WTC11 (cell line): ENCODE measurements at regions not wholly inside any gene's neighbourhood (a gene's known extent, or its start where the extent isn't known, plus 50 kb on each side); places are given as distances from the start of the nearest gene placed in this dataset.
"Not testable (repeated sequence)": the region's sequence is repeated elsewhere in the genome, so short reads cannot be mapped to it uniquely, and the experiment has no call there.

ENCODE experiments used
- ATAC-seq: fragments of 200-7000 bp; cut with Tn5 transposase; 2 replicates; pipeline ENCODE4 v1.10.0; 2021; ENCODE audit warnings: mild to moderate bottlenecking, moderate library complexity
- CTCF ChIA-PET: fragments of 300-600 bp; sonication (Branson Sonifier 250); formaldehyde crosslinking; loops from one replicate; lab custom pipeline; 2021; ENCODE audit warnings: antibody characterized with exemption; lab: Charles Lee
- POLR2A ChIA-PET: fragments of 350-600 bp; sonication (Branson Sonifier 250); formaldehyde crosslinking; loops from one replicate; lab custom pipeline; 2021; ENCODE audit warnings: antibody characterized with exemption; lab: Charles Lee
- DNase-seq: peaks from one replicate; pipeline ENCODE4 v3.0.0; 2021; ENCODE audit warnings: low spot score
- H3K27ac Mint-ChIP-seq: 2 replicates; pipeline ENCODE4 v1.8.0; 2021; ENCODE audit warnings: mixed read lengths
- H3K27me3 Mint-ChIP-seq: 2 replicates; pipeline ENCODE4 v1.8.0; 2021; ENCODE audit warnings: low read depth, mild to moderate bottlenecking, moderate library complexity, mixed read lengths
- H3K36me3 Mint-ChIP-seq: 2 replicates; pipeline ENCODE4 v1.8.0; 2021; ENCODE audit warnings: mixed read lengths
- H3K4me1 Mint-ChIP-seq: 2 replicates; pipeline ENCODE4 v1.8.0; 2022; ENCODE audit warnings: mixed read lengths
- H3K4me3 Mint-ChIP-seq: 2 replicates; pipeline ENCODE4 v1.8.0; 2021; ENCODE audit warnings: mild to moderate bottlenecking, moderate library complexity, mixed read lengths
- H3K9me3 Mint-ChIP-seq: 2 replicates; pipeline ENCODE4 v1.8.0; 2021; ENCODE audit warnings: mixed read lengths
- ATF1 ChIP-seq: sonication (generic); formaldehyde crosslinking; IDR thresholded peaks from 2 replicates; pipeline ENCODE4 v1.8.1; 2023; ENCODE audit warnings: mild to moderate bottlenecking, moderate library complexity, missing genetic modification reagents
- CBFB ChIP-seq: sonication (generic); formaldehyde crosslinking; IDR thresholded peaks from 2 replicates; pipeline ENCODE4 v1.8.1; 2022; ENCODE audit warnings: mild to moderate bottlenecking, low read depth, missing genetic modification reagents
- ESRRA ChIP-seq: sonication (generic); formaldehyde crosslinking; IDR thresholded peaks from 2 replicates; pipeline ENCODE4 v1.8.1; 2022; ENCODE audit warnings: mild to moderate bottlenecking, missing genetic modification reagents, borderline replicate concordance
- GTF2I ChIP-seq: fragments of 250-450 bp; sonication (Bioruptor Pico); conservative IDR thresholded peaks from 2 replicates; pipeline ENCODE4 v1.4.0; 2021; ENCODE audit warnings: mild to moderate bottlenecking
- NR3C1 ChIP-seq: sonication (generic); formaldehyde crosslinking; conservative IDR thresholded peaks from 2 replicates; pipeline ENCODE4 v1.8.1; 2023; ENCODE audit warnings: low read depth, mild to moderate bottlenecking, missing genetic modification reagents
- PRRX2 ChIP-seq: fragments of 250-450 bp; sonication (Bioruptor Pico); IDR thresholded peaks from 2 replicates; pipeline ENCODE4 v1.8.0; 2021; ENCODE audit warnings: mild to moderate bottlenecking
- SOX15 ChIP-seq: fragments of 250-450 bp; sonication (Bioruptor Pico); IDR thresholded peaks from 2 replicates; pipeline ENCODE4 v1.9.0; 2021; ENCODE audit warnings: mild to moderate bottlenecking
- TCF7 ChIP-seq: sonication (generic); formaldehyde crosslinking; IDR thresholded peaks from 2 replicates; pipeline ENCODE4 v1.8.0; 2022; ENCODE audit warnings: mild to moderate bottlenecking, low read depth, missing genetic modification reagents, moderate library complexity
- TP53 ChIP-seq: sonication (generic); formaldehyde crosslinking; IDR thresholded peaks from 2 replicates; pipeline ENCODE4 v1.8.1; 2023; ENCODE audit warnings: mild to moderate bottlenecking, missing genetic modification reagents
- TF ChIP-seq, protein P1 (sequence below): sonication (generic); formaldehyde crosslinking; IDR thresholded peaks from 2 replicates; pipeline ENCODE4 v1.8.1; 2022; ENCODE audit warnings: low read depth, mild to moderate bottlenecking, moderate library complexity, missing genetic modification reagents, borderline replicate concordance
- TF ChIP-seq, protein P2 (sequence below): sonication (generic); formaldehyde crosslinking; IDR thresholded peaks from 2 replicates; pipeline ENCODE4 v1.8.0; 2022; ENCODE audit warnings: mild to moderate bottlenecking, missing genetic modification reagents
- TF ChIP-seq, protein P3 (sequence below): sonication (generic); formaldehyde crosslinking; conservative IDR thresholded peaks from 2 replicates; pipeline ENCODE4 v1.8.1; 2022; ENCODE audit warnings: mild to moderate bottlenecking, missing genetic modification reagents
- TF ChIP-seq, protein P4 (sequence below): sonication (generic); formaldehyde crosslinking; IDR thresholded peaks from 2 replicates; pipeline ENCODE4 v1.8.0; 2022; ENCODE audit warnings: mild to moderate bottlenecking, missing genetic modification reagents
- TF ChIP-seq, protein P5 (sequence below): sonication (generic); formaldehyde crosslinking; IDR thresholded peaks from 2 replicates; pipeline ENCODE4 v1.8.1; 2022; ENCODE audit warnings: mild to moderate bottlenecking, moderate library complexity, missing genetic modification reagents
- TF ChIP-seq, protein P6 (sequence below): sonication (generic); formaldehyde crosslinking; IDR thresholded peaks from 2 replicates; pipeline ENCODE4 v1.8.0; 2023; ENCODE audit warnings: missing genetic modification reagents
- TF ChIP-seq, protein P7 (sequence below): sonication (generic); formaldehyde crosslinking; IDR thresholded peaks from 2 replicates; pipeline ENCODE4 v1.8.1; 2023; ENCODE audit warnings: mild to moderate bottlenecking, missing genetic modification reagents
- TF ChIP-seq, protein P8 (sequence below): sonication (generic); formaldehyde crosslinking; IDR thresholded peaks from 2 replicates; pipeline ENCODE4 v1.8.1; 2023; ENCODE audit warnings: mild to moderate bottlenecking, missing genetic modification reagents, moderate library complexity

DNA sequence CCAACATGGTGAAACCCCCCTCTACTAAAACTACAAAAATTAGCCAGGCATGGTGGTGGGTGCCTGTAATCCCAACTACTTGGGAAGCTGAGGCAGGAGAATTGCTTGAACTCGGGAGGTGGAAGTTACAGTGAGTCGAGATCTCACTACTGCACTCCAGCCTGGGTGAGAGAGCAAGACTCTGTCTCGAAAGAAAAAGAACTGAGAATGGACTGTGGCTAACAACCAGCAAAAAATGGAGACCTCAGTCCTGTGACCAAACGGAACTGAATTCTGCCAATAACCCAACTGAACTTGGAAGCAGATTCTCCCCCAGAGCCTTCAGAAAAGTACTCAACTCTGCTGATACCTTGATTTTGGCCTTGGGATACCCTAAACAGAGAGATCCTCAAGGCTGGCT is 604.5 kb downstream of the DOK5 start:
- Mint-ChIP-seq H3K9me3 (peaks cover 57% of the 10 kb centered on the region), H3K4me3 (no peak overlapping the region), H3K27ac (no peak overlapping the region), H3K4me1 (no peaks in the 10 kb centered on the region), H3K27me3 (no peaks in the 10 kb centered on the region; the same call in 1 of the 2 replicates), H3K36me3 (peaks cover 43% of the 10 kb centered on the region)
- ATAC-seq, result no peak
- POLR2A ChIA-PET, result no interaction called here
- no peak for TF ChIP-seq GTF2I (CRISPR knock-in tag)
- no peak for TF ChIP-seq SOX15
- TF ChIP-seq, protein P1, sequence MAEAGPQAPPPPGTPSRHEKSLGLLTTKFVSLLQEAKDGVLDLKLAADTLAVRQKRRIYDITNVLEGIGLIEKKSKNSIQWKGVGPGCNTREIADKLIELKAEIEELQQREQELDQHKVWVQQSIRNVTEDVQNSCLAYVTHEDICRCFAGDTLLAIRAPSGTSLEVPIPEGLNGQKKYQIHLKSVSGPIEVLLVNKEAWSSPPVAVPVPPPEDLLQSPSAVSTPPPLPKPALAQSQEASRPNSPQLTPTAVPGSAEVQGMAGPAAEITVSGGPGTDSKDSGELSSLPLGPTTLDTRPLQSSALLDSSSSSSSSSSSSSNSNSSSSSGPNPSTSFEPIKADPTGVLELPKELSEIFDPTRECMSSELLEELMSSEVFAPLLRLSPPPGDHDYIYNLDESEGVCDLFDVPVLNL, result no peak
- TF ChIP-seq, protein P2, sequence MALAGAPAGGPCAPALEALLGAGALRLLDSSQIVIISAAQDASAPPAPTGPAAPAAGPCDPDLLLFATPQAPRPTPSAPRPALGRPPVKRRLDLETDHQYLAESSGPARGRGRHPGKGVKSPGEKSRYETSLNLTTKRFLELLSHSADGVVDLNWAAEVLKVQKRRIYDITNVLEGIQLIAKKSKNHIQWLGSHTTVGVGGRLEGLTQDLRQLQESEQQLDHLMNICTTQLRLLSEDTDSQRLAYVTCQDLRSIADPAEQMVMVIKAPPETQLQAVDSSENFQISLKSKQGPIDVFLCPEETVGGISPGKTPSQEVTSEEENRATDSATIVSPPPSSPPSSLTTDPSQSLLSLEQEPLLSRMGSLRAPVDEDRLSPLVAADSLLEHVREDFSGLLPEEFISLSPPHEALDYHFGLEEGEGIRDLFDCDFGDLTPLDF (CRISPR knock-in tag), result no peak
- no peak for TF ChIP-seq NR3C1
- TF ChIP-seq, protein P3, sequence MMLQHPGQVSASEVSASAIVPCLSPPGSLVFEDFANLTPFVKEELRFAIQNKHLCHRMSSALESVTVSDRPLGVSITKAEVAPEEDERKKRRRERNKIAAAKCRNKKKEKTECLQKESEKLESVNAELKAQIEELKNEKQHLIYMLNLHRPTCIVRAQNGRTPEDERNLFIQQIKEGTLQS, result no peak
- TF ChIP-seq, protein P4, sequence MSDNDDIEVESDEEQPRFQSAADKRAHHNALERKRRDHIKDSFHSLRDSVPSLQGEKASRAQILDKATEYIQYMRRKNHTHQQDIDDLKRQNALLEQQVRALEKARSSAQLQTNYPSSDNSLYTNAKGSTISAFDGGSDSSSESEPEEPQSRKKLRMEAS (CRISPR knock-in tag), result no peak
- CTCF ChIA-PET, result no interaction called here
- DNase-seq, result no peak

DNA sequence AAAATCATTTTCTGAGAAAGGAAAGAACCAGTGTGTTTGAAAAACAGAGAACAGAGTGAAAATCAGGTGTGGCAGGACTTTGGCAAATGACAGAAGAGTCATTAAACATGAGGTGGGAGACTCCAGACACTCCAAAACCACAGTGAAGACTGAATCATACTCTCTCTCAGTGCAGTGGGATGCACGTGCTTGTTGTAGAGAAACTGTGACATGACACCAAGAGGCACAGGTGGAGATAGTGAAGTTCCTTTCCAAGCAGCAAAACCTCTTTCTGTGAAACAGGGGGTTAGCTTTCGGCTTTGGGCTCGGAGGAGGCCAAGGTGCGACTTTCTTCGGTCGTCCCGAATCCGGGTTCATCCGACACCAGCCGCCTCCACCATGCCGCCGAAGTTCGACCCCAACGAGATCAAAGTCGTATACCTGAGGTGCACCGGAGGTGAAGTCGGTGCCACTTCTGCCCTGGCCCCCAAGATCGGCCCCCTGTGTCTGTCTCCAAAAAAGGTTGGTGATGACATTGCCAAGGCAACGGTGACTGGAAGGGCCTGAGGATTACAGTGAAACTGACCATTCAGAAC is 599.0 kb downstream of the DOK5 start:
- H3K4me1 Mint-ChIP-seq, H3K4me3 Mint-ChIP-seq, H3K27ac Mint-ChIP-seq, DNase-seq, POLR2A ChIA-PET, H3K27me3 Mint-ChIP-seq, CTCF ChIA-PET, ATAC-seq: not testable (repeated sequence)
- H3K9me3 Mint-ChIP-seq, result peaks cover 60% of the 10 kb centered on the region
- peaks cover 61% of the 10 kb centered on the region for H3K36me3 Mint-ChIP-seq

DNA sequence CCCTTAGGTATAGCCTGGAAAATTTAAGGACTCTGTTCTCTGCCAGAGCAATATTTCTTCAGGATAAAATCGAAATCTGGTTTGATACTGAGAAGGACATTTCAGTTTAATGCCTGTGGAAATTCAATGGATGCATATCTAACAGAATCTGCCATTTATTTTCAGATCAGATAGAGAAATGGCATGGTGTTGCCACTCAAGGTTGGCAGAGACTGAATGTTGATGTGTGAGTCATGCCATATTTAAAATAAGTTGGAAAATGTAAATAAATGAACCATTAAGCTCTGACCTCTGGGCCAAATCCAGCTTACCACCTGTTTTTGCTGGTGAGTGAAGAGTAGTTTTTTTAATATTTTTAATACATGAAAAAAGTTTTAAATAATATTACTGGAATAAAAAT is 594.6 kb downstream of the DOK5 start:
- H3K4me3 Mint-ChIP-seq, result no peak overlapping the region
- ChIA-PET CTCF (no interaction called here), POLR2A (no interaction called here)
- DNase-seq, result no peak
- H3K4me1 Mint-ChIP-seq, result no peaks in the 10 kb centered on the region
- no peak overlapping the region for H3K27ac Mint-ChIP-seq
- no peak for TF ChIP-seq TCF7
- TF ChIP-seq, protein P5, sequence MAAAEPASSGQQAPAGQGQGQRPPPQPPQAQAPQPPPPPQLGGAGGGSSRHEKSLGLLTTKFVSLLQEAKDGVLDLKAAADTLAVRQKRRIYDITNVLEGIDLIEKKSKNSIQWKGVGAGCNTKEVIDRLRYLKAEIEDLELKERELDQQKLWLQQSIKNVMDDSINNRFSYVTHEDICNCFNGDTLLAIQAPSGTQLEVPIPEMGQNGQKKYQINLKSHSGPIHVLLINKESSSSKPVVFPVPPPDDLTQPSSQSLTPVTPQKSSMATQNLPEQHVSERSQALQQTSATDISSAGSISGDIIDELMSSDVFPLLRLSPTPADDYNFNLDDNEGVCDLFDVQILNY (CRISPR knock-in tag), result no peak
- TF ChIP-seq, protein P6, sequence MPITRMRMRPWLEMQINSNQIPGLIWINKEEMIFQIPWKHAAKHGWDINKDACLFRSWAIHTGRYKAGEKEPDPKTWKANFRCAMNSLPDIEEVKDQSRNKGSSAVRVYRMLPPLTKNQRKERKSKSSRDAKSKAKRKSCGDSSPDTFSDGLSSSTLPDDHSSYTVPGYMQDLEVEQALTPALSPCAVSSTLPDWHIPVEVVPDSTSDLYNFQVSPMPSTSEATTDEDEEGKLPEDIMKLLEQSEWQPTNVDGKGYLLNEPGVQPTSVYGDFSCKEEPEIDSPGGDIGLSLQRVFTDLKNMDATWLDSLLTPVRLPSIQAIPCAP (CRISPR knock-in tag), result no peak
- TF ChIP-seq PRRX2 (CRISPR knock-in tag), result no peak
- TF ChIP-seq CBFB (CRISPR knock-in tag), result no peak
- TF ChIP-seq TP53 (CRISPR knock-in tag), result no peak
- TF ChIP-seq ATF1 (CRISPR knock-in tag), result no peak
- TF ChIP-seq, protein P7, sequence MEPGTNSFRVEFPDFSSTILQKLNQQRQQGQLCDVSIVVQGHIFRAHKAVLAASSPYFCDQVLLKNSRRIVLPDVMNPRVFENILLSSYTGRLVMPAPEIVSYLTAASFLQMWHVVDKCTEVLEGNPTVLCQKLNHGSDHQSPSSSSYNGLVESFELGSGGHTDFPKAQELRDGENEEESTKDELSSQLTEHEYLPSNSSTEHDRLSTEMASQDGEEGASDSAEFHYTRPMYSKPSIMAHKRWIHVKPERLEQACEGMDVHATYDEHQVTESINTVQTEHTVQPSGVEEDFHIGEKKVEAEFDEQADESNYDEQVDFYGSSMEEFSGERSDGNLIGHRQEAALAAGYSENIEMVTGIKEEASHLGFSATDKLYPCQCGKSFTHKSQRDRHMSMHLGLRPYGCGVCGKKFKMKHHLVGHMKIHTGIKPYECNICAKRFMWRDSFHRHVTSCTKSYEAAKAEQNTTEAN (CRISPR knock-in tag), result no peak
- TF ChIP-seq, protein P8, sequence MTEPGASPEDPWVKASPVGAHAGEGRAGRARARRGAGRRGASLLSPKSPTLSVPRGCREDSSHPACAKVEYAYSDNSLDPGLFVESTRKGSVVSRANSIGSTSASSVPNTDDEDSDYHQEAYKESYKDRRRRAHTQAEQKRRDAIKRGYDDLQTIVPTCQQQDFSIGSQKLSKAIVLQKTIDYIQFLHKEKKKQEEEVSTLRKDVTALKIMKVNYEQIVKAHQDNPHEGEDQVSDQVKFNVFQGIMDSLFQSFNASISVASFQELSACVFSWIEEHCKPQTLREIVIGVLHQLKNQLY (CRISPR knock-in tag), result no peak
- TF ChIP-seq ESRRA (CRISPR knock-in tag), result no peak
- peaks cover 70% of the 10 kb centered on the region for H3K36me3 Mint-ChIP-seq
- H3K9me3 Mint-ChIP-seq, result peaks cover 70% of the 10 kb centered on the region
- ATAC-seq, result no peak
- H3K27me3 Mint-ChIP-seq, result peaks cover 5% of the 10 kb centered on the region
